Stimulated activated CD4-positive, alpha-beta T cell treated with anti-CD3 and anti-CD28 coated beads, Interleukin-2, amount 100 ng/mL, for 24 hours (primary cell): ENCODE measurements at regions not wholly inside any gene's neighbourhood (a gene's known extent, or its start where the extent isn't known, plus 50 kb on each side); places are given as distances from the start of the nearest gene placed in this dataset.
"Not testable (repeated sequence)": the region's sequence is repeated elsewhere in the genome, so short reads cannot be mapped to it uniquely, and the experiment has no call there.

Experiments used
- DNase-seq, 2 donors: peaks; one replicate each; pipeline ENCODE4 v3.0.0-alpha.2; 2020

DNA sequence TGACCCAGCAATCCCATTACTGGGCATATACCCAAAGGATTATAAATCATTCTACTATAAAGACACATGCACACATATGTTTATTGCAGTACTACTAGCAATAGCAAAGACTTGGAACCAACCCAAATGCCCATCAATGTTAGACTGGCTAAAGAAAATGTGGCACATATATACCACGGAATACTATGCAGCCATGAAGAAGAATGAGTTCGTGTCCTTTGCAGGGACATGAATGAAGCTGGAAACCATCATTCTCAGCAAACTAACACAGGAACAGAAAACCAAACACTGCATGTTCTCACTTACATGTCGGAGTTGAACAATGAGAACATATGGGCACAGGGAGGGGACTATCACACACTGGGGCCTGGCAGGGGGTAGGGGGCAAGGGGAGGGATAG, 183.0 kb downstream of the HACE1 start:
- not testable (repeated sequence) for DNase-seq

- DNase-seq: not testable (repeated sequence)
Observed at GRCh38 chr6:104675161-104675560, 184.6 kb downstream of the HACE1 start.

DNA sequence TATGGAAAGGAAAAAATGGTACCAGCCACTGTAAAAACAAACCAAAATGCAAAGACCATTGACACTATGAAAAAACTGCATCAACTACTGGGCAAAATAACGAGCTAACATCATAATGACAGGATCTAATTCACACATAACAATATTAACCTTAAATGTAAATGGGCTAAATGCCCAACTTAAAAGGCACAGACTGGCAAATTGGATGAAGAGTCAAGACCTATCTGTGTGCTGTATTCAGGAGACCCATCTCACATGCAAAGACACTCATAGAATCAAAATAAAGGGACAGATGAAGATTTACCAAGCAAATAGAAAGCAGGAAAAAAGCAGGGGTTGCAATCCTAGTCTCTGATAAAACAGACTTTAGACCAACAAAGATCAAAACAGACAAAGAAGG, 186.6 kb downstream of the HACE1 start:
- DNase-seq: not testable (repeated sequence)

- not testable (repeated sequence) for DNase-seq
Observed at GRCh38 chr6:104671591-104671891, 188.2 kb downstream of the HACE1 start.

DNA sequence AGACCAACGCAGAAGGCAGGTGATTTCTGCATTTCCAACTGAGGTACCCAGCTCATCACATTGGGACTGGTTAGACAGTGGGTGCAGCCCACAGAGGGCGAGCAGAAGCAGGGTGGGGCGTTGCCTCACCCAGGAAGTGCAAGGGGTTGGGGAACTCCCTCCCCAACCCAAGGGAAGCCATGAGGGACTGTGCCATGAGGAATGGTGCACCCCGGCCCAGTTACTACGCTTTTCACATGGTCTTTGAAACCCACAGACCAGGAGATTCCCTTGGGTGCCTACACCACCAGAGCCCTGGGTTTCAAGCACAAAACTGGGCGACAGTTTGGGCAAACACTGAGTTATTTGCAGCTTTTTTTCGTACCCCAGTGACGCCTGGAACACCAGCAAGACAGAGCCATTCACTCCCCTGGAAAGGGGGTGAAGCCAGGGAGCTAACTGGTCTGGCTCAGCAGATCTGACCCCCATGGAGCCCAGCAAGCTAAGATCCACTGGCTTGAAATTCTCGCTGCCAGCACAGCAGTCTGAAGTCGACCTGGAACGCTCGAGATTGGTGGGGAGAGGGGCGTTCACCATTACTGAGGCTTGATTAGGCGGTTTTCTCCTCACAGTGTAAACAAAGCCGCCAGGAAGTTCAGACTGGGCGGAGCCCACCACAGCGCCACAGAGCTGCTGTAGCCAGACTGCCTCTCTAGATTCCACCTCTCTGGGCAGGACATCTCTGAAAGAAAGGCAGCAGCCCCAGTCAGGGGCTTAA, 188.7 kb downstream of the HACE1 start:
- DNase-seq: not testable (repeated sequence)

DNA sequence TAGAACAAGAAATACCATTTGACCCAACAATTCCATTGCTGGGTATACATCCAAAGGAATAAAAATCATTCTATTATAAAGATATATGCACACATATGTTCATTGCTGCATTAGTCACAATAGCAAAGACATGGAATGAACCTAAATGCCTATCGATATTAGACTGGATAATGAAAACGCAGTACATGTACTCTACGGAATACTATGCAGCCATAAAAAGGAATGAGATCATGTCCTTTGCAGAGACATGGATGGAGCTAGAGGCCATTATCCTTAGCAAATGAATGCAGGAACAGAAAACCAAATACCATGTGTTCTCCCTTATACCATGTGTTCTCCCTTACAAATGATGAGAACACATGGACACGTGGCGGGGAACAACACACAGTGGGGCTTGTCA, 190.2 kb downstream of the HACE1 start:
- no peak for DNase-seq

GRCh38 chr6:104656235-104656634, 203.5 kb downstream of the HACE1 start:
- no peak for DNase-seq

- no peak for DNase-seq
Observed at GRCh38 chr6:104653781-104654180, 205.9 kb downstream of the HACE1 start.

DNA sequence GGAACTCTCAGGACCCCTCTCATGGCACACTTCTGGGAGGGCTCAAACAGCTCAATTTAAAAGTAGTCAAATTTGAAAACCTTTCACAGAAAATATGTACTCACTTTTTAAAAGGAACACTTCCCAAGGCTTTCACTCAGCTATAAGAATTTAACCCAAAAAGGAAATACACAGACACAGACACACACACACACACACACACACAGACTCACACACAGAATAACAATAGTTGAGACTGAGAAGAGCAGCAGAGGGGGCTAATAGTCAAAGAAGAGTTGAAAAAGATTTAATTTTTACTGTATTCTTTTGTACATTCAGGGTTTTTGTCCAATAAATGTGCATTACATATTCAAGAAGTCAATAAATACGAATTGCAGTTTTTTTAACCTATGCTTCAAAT, 211.4 kb downstream of the HACE1 start:
- DNase-seq: no peak

DNA sequence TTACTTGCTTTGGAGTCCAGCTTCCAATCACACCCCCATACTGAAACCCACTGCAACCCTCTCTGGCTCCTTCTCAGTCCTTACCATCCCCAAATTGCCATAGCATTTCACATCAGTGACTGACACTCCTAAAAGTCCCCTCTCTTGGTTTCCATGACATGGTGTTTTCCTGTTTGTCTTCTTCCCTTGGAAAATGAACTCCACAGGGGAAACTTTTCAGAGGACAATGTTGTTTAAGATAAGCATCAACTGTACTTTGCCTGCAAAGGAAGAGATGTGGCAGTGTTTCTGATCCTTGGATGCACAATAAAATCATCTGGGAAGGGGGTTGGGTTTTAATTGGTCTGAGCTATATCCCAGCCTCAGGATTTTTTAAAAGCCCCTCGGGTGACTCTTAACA, 214.9 kb downstream of the HACE1 start:
- DNase-seq: no peak

GRCh38 chr6:104642871-104643270, 216.8 kb downstream of the HACE1 start:
- no peak for DNase-seq

- DNase-seq: no peak
Observed at GRCh38 chr6:104640761-104641160, 219.0 kb downstream of the HACE1 start.

- DNase-seq: no peak
Observed at GRCh38 chr6:104640150-104640700, 219.5 kb downstream of the HACE1 start.

GRCh38 chr6:104639668-104640067, 220.1 kb downstream of the HACE1 start:
- no peak for DNase-seq

GRCh38 chr6:104638841-104639290, 220.9 kb downstream of the HACE1 start:
- DNase-seq: no peak

DNA sequence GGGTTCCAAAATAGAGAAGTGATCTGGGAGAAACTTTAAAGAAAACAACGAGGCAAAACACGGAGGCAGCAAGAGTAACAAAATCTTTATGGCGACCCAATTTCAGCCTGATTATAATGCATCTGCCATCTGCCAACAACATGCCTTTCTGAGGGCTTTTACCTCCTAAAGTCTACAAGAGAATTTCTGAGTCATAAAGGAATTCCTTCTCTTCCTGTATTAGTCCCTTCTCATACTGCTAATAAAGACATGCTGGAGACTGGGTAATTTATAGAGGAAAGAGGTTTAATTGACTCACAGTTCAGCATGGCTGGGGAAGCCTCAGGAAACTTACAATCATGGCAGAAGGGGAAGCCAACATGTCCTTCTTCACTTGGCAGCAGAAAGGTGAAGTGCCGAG, 226.6 kb downstream of the HACE1 start:
- no peak for DNase-seq

GRCh38 chr6:104632588-104632987, 227.1 kb downstream of the HACE1 start:
- no peak for DNase-seq

DNA sequence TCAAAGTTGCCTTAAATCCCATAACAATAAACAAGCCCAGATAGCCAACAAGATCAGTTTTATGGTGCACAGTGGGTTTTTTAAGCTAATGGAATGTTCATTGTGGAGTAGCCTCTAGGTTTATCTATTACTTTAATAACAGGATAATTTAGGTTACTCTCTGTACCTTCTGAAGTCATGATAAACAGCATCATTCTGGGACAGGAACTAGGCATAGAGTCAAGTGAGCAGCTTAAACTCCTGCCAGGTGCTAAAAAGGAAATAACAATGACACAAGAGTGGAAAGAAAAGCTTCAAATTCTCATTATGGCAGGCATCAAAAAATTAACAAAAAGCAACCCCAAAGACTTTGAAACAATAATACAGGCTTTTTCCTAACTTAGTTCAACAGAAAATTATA, 228.8 kb downstream of the HACE1 start:
- DNase-seq: no peak

DNA sequence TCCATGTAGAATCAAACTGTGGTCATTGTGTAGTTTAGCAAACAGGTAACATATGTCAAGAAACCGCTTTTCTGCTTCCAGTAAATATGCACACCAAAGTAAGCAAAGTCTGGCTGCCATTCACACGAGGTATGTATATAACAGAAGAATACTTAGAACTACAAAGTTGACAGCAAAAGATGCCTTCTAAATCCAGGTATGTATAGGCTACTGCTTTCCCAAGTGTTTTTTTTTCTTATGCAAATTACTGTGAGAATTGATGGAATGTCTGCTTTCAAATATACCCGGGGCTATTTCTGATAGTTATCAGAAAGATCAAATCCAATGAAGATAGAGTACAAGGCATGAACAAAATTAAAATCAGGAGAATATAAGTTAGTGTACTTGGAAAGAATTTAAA, 229.2 kb downstream of the HACE1 start:
- no peak for DNase-seq

GRCh38 chr6:104629826-104630225, 229.9 kb downstream of the HACE1 start:
- no peak for DNase-seq

DNA sequence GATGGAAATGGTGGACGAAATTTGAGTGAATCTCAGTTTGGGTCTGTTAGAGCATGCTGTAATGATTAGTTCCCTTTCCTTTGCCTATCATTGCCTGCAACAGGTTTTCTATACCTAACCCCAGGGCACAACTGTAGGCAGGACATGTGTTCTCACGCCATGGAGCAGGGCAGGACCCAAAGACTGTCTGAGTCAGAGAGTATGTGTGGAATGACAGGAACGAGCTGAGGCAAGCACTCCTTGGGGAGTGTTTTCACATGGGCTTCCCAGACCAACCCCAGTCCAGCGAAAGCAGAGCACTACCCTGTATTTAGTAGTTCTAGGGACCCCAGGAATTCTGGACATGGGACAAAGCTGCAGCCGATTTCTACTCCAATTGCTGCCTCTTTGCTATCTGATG, 234.2 kb downstream of the HACE1 start:
- DNase-seq: no peak

DNA sequence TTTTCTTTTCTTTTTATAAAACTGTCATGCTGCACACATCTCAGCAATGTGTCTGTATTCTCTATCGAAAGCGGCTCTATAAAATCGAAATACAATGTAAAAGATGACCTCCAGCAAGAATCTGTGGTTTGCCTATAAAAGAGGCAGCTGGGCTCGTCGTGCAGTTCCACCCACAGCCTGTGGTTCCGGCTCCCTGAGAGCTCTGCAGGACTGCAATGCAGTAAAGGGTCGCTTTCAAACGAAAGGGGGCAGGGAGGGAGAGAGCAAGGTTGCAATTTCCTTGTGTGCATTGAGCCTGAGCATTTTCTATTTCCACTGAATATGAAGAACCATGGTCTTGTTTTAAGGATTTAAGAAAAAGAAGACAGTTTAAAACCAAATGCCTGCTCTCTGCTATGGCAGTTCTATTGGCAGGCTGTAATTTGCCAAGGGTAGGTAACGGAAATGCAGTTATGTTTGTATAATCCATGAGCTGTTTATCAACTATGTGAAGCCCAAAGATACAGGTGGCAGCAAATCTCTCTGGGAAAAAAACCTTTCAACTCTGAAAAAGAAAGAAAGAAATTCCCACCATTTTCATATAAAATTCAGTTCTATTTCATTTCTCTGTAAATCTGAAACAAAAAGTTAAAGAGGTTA, 236.5 kb downstream of the HACE1 start:
- no peak for DNase-seq

- DNase-seq: no peak
Observed at GRCh38 chr6:104621396-104621795, 238.3 kb downstream of the HACE1 start.

- no peak for DNase-seq
Observed at GRCh38 chr6:104617591-104617990, 242.1 kb downstream of the HACE1 start.

DNA sequence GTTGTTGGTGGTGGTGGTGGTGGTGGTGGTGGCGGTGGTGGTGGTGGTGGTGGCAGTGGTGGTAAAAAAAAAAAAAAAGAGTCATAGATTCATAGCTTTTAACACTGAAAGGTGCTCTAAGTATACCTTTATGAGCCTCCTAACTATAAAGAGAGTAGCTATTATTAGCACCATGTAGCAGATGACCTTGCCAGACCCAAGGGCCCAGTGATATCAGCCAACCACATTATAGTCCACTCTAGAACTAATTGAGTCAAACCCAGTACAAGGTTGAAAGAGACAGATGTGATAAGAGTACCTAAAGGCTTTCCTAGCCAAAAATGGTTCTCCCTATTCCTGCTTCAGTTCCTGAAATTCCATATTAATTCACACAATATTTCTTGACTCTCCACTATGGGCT, 245.3 kb downstream of the HACE1 start:
- DNase-seq: no peak
